A673 (cell line): ENCODE measurements at regions not wholly inside any gene's neighbourhood (a gene's known extent, or its start where the extent isn't known, plus 50 kb on each side); places are given as distances from the start of the nearest gene placed in this dataset.

Experiments
- CTCF ChIP-seq: fragments of 300-800, 200-600 bp; sonication (generic); conservative IDR thresholded peaks from 2 replicates; pipeline ENCODE4 v1.5.1; 2017; ENCODE audit warnings: low read depth, mild to moderate bottlenecking, antibody characterized with exemption, low read length, moderate library complexity, mixed read lengths
- EZH2 ChIP-seq: fragments of 200-600 bp; sonication (generic); IDR thresholded peaks from 2 replicates; pipeline ENCODE4 v1.6.1; 2017; ENCODE audit warnings: borderline replicate concordance, low read depth, mild to moderate bottlenecking, mixed read lengths, antibody characterized with exemption, low read length; ENCODE audit not compliant: poor library complexity, severe bottlenecking

- no peak for TF ChIP-seq CTCF
- TF ChIP-seq EZH2 = no peak
Measured at GRCh38 chr3:24828011-24828410, 333.4 kb upstream of the THRB start.
